IMR-90 (cell line): ENCODE measurements at regions not wholly inside any gene's neighbourhood (a gene's known extent, or its start where the extent isn't known, plus 50 kb on each side); places are given as distances from the start of the nearest gene placed in this dataset.

ENCODE experiments used
- ATAC-seq: fragments of 200-7000 bp; cut with Tn5 transposase; 2 replicates; pipeline ENCODE4 v1.9.1; 2020; ENCODE audit warnings: low read depth, mild to moderate bottlenecking, moderate library complexity
- BruUV-seq: library from RNA; stranded (reverse); fragments of 400-500 nt; replicated peaks from 2 replicates; lab custom pipeline; 2021; lab: Mats Ljungman, UMichigan
- CTCF ChIA-PET: fragments of 300-600 bp; formaldehyde crosslinking; extraction: SDS; loops from one replicate; lab custom pipeline; 2021; ENCODE audit warnings: antibody characterized with exemption; lab: Yijun Ruan, JAX
- POLR2A ChIA-PET: fragments of 300-600 bp; sonication (Branson Sonifier 250); formaldehyde crosslinking; loops from one replicate; lab custom pipeline; 2022; ENCODE audit warnings: antibody characterized with exemption; ENCODE audit not compliant: unreplicated experiment; lab: Charles Lee
- DNase-seq: peaks from one replicate; pipeline ENCODE4 v3.0.0; 2013
- H2AFZ ChIP-seq: replicated peaks from 2 replicates; pipeline ENCODE3; 2013; ENCODE audit warnings: low read length, mild to moderate bottlenecking; ENCODE audit not compliant: poor library complexity
- H2AK5ac ChIP-seq: 2 replicates; pipeline ENCODE4 v1.6.1; 2013; ENCODE audit warnings: low read depth, low read length, inconsistent platforms
- H2AK9ac ChIP-seq: replicated peaks from 2 replicates; pipeline ENCODE3; 2013; ENCODE audit warnings: mild to moderate bottlenecking, low read depth, low read length, moderate library complexity; ENCODE audit not compliant: poor library complexity
- H2BK120ac ChIP-seq: 2 replicates; pipeline ENCODE4 v1.6.1; 2013; ENCODE audit warnings: low read depth, low read length, inconsistent platforms
- H2BK15ac ChIP-seq: 3 replicates; pipeline ENCODE4 v1.6.1; 2013; ENCODE audit warnings: low read depth, low read length, inconsistent platforms
- H2BK20ac ChIP-seq: 2 replicates; pipeline ENCODE4 v1.6.1; 2013; ENCODE audit warnings: low read depth, mild to moderate bottlenecking, inconsistent platforms, low read length, moderate library complexity
- H2BK5ac ChIP-seq: 2 replicates; pipeline ENCODE4 v1.6.1; 2013; ENCODE audit warnings: mild to moderate bottlenecking, low read depth, low read length, inconsistent platforms; ENCODE audit not compliant: poor library complexity, severe bottlenecking
- H3K14ac ChIP-seq: replicated peaks from 2 replicates; pipeline ENCODE4 v1.6.1; 2013; ENCODE audit warnings: low read depth, low read length, inconsistent platforms
- H3K18ac ChIP-seq: 2 replicates; pipeline ENCODE4 v1.6.1; 2013; ENCODE audit warnings: low read depth, low read length, control low read depth
- H3K23ac ChIP-seq: 2 replicates; pipeline ENCODE4 v1.6.1; 2013; ENCODE audit warnings: low read depth, low read length, inconsistent platforms
- H3K27ac ChIP-seq: 2 replicates; pipeline ENCODE4 v1.5.1; 2013; ENCODE audit warnings: mild to moderate bottlenecking, control low read depth, low read length; ENCODE audit not compliant: insufficient read depth
- H3K27me3 ChIP-seq: 2 replicates; pipeline ENCODE4 v1.6.1; 2013; ENCODE audit warnings: low read length; ENCODE audit not compliant: control insufficient read depth, insufficient read depth
- H3K36me3 ChIP-seq: 2 replicates; pipeline ENCODE4 v1.6.1; 2013; ENCODE audit warnings: low read length, mixed read lengths; ENCODE audit not compliant: control insufficient read depth, insufficient read depth
- H3K4ac ChIP-seq: 2 replicates; pipeline ENCODE4 v1.6.1; 2013; ENCODE audit warnings: low read depth, low read length, inconsistent platforms
- H3K4me1 ChIP-seq: 2 replicates; pipeline ENCODE4 v1.6.1; 2013; ENCODE audit warnings: low read length, mixed read lengths; ENCODE audit not compliant: control insufficient read depth, insufficient read depth
- H3K4me2 ChIP-seq: 2 replicates; pipeline ENCODE4 v1.6.1; 2013; ENCODE audit warnings: low read depth, mild to moderate bottlenecking, control low read depth, low read length, moderate library complexity
- H3K4me3 ChIP-seq: 2 replicates; pipeline ENCODE4 v1.5.1; 2013; ENCODE audit warnings: low read depth, mild to moderate bottlenecking, control low read depth, low read length, moderate library complexity; ENCODE audit not compliant: insufficient read depth
- H3K56ac ChIP-seq: 2 replicates; pipeline ENCODE4 v1.6.1; 2013; ENCODE audit warnings: low read length, inconsistent platforms; ENCODE audit not compliant: insufficient read depth; ENCODE audit errors: extremely low read depth
- H3K79me1 ChIP-seq, 2 experiments: 2 replicates each; pipeline ENCODE4 v1.6.1; 2013; ENCODE audit warnings: low read length in 2 of 2, inconsistent platforms in 1 of 2, low read depth in 1 of 2
- H3K9ac ChIP-seq: 2 replicates; pipeline ENCODE4 v1.6.1; 2013; ENCODE audit warnings: low read depth, low read length, control low read depth
- H3K9me1 ChIP-seq: 2 replicates; pipeline ENCODE4 v1.6.1; 2013; ENCODE audit warnings: low read length, inconsistent platforms; ENCODE audit not compliant: insufficient read depth
- H3K9me3 ChIP-seq: 2 replicates; pipeline ENCODE4 v1.6.1; 2013; ENCODE audit warnings: low read length; ENCODE audit not compliant: control insufficient read depth, insufficient read depth
- H4K20me1 ChIP-seq: 2 replicates; pipeline ENCODE4 v1.6.1; 2013; ENCODE audit warnings: low read length, inconsistent platforms; ENCODE audit not compliant: insufficient read depth
- H4K5ac ChIP-seq: 2 replicates; pipeline ENCODE4 v1.6.1; 2013; ENCODE audit warnings: mild to moderate bottlenecking, low read depth, low read length, control low read depth
- H4K8ac ChIP-seq, 2 experiments: 2 replicates each; pipeline ENCODE4 v1.6.1; 2013; ENCODE audit warnings: low read depth in 2 of 2, low read length in 2 of 2, control low read depth in 1 of 2, inconsistent platforms in 1 of 2
- H4K91ac ChIP-seq: 2 replicates; pipeline ENCODE4 v1.6.1; 2013; ENCODE audit warnings: low read depth, low read length, inconsistent platforms; ENCODE audit not compliant: insufficient read depth
- BHLHE40 ChIP-seq: fragments of 150-350 bp; IDR thresholded peaks from 2 replicates; pipeline ENCODE4 v1.6.1; 2016; ENCODE audit warnings: mild to moderate bottlenecking, low read depth, low read length
- CEBPB ChIP-seq: IDR thresholded peaks from 2 replicates; pipeline ENCODE4 v1.6.1; 2012; ENCODE audit warnings: low read depth, low read length, improper control_type of control experiment
- CHD1 ChIP-seq: IDR thresholded peaks from 2 replicates; pipeline ENCODE4 v1.6.1; 2012; ENCODE audit warnings: low read depth, low read length, improper control_type of control experiment
- CTCF ChIP-seq: conservative IDR thresholded peaks from 2 replicates; pipeline ENCODE4 v1.5.1; 2012; ENCODE audit warnings: mild to moderate bottlenecking, low read depth, low read length, improper control_type of control experiment
- ELK1 ChIP-seq: fragments of 150-350 bp; IDR thresholded peaks from 2 replicates; pipeline ENCODE4 v1.6.1; 2016; ENCODE audit warnings: low read depth, mild to moderate bottlenecking, low read length, moderate library complexity, borderline replicate concordance
- FOS ChIP-seq: fragments of 150-350 bp; IDR thresholded peaks from 2 replicates; pipeline ENCODE4 v1.6.1; 2016; ENCODE audit warnings: low read depth, low read length
- NFE2L2 ChIP-seq: fragments of 150-350 bp; IDR thresholded peaks from 2 replicates; pipeline ENCODE4 v1.6.1; 2016; ENCODE audit warnings: low read depth, mild to moderate bottlenecking, low read length
- RCOR1 ChIP-seq: IDR thresholded peaks from 2 replicates; pipeline ENCODE4 v1.6.1; 2012; ENCODE audit warnings: mild to moderate bottlenecking, low read length, improper control_type of control experiment; ENCODE audit not compliant: insufficient replicate concordance
- RFX5 ChIP-seq: IDR thresholded peaks from 2 replicates; pipeline ENCODE4 v1.8.0; 2012; ENCODE audit warnings: low read depth, mild to moderate bottlenecking, low read length, moderate library complexity
- SMC3 ChIP-seq: fragments of 150-350 bp; IDR thresholded peaks from 2 replicates; pipeline ENCODE4 v1.6.1; 2016; ENCODE audit warnings: low read depth, mild to moderate bottlenecking, antibody characterized with exemption, low read length, moderate library complexity
- USF2 ChIP-seq: fragments of 150-350 bp; IDR thresholded peaks from 2 replicates; pipeline ENCODE4 v1.6.1; 2017; ENCODE audit warnings: mild to moderate bottlenecking, antibody characterized with exemption, low read length, low read depth
- WGBS, 2 experiments: methylation state at CpG; one replicate each; pipeline versions ENCODE4 v1.1.5 to v1.1.7; 2013; ENCODE audit warnings: missing lambda C conversion rate in 2 of 2; ENCODE audit not compliant: insufficient read length in 1 of 2; ENCODE audit errors: extremely low coverage in 2 of 2; 5-methylcytosine and 5-hydroxymethylcytosine counted together
- dilution Hi-C: fragments of 300-500 bp; cut with HindIII; formaldehyde crosslinking; loops from one replicate; pipeline ENCODE4 v1.14.3; 2018; ENCODE audit warnings: low sequenced_read_pairs; ENCODE audit not compliant: unreplicated experiment
- in situ Hi-C: fragments of 300-500 bp; cut with MboI; formaldehyde crosslinking; loops from 3 replicates; pipeline ENCODE4 v1.14.3; 2019; ENCODE audit warnings: low sequenced_read_pairs, inconsistent platforms, mixed read lengths
- intact Hi-C: fragments of 100-400 bp; cut with micrococcal nuclease; formaldehyde crosslinking; loops from 2 replicates; pipeline ENCODE4 v1.10.0; 2022

- no TSS peak for BruUV-seq
- CTCF ChIA-PET, result no interaction called here
These were observed 445.3 kb downstream of the DMRT2 start for GRCh38 chr9:1495282-1496030.

More at GRCh38 chr9:1495282-1496030, 445.3 kb downstream of the DMRT2 start:
- no peak overlapping the region for H2AK5ac ChIP-seq
- H2BK5ac ChIP-seq, result no peak overlapping the region
- H4K8ac ChIP-seq, result no peak overlapping the region
- no peaks in the 10 kb centered on the region for H3K79me1 ChIP-seq
- H2BK120ac ChIP-seq, result no peak overlapping the region
- no peak overlapping the region for H3K56ac ChIP-seq
- dilution Hi-C loops, result no loop called here
- H3K4ac ChIP-seq, result no peak overlapping the region
- H3K4me1 ChIP-seq, result no peaks in the 10 kb centered on the region
- TF ChIP-seq CHD1 (no peak), NFE2L2 (no peak), SMC3 (no peak), CTCF (no peak), RCOR1 (no peak), CEBPB (no peak), BHLHE40 (no peak), RFX5 (no peak), USF2 (no peak), FOS (no peak), ELK1 (no peak)
- no peaks in the 10 kb centered on the region for H4K20me1 ChIP-seq
- no peak overlapping the region for H2AK9ac ChIP-seq
- intact Hi-C loops, result no loop called here
- no peak overlapping the region for H3K4me3 ChIP-seq
- no peak overlapping the region for H3K27ac ChIP-seq
- no peak overlapping the region for H3K9ac ChIP-seq
- H2BK15ac ChIP-seq, result no peak overlapping the region
- H2AFZ ChIP-seq, result no peak overlapping the region
- POLR2A ChIA-PET, result no interaction called here
- in situ Hi-C loops, result no loop called here
- H3K9me3 ChIP-seq, result peaks cover 9% of the 10 kb centered on the region
- no peaks in the 10 kb centered on the region for H3K9me1 ChIP-seq
- H3K23ac ChIP-seq, result no peak overlapping the region
- no peak overlapping the region for H3K4me2 ChIP-seq
- H2BK20ac ChIP-seq, result no peak overlapping the region
- DNase-seq (no peak), ATAC-seq (no peak)
- no peak overlapping the region for H4K5ac ChIP-seq
- no peaks in the 10 kb centered on the region for H3K36me3 ChIP-seq
- H3K18ac ChIP-seq, result no peak overlapping the region
- no peaks in the 10 kb centered on the region for H3K27me3 ChIP-seq
- no peak overlapping the region for H4K91ac ChIP-seq
- no peak overlapping the region for H3K14ac ChIP-seq
- no CpG with 5 or more reads among the region's 2 CpGs for WGBS, 2 experiments
